ENCODE measurements at regions not wholly inside any gene's neighbourhood (a gene's known extent, or its start where the extent isn't known, plus 50 kb on each side); places are given as distances from the start of the nearest gene placed in this dataset.

- Histone ChIP-seq H3K36me3 (no peaks in the 10 kb centered on the region), H3K9me3 (no peaks in the 10 kb centered on the region), H3K27me3 (no peaks in the 10 kb centered on the region), H3K4me3 (no peak overlapping the region), H3K4me1 (ENCODE audit: insufficient read depth) (no peaks in the 10 kb centered on the region), H3K27ac (no peak overlapping the region)
- WGBS, 3 donors = 44 to 69% (median 69%) methylated on average over 3 of the region's 3 CpGs
- intact Hi-C loops (cut with DNase I) = no loop called here
- DNase-seq = no peak
- TF ChIP-seq CTCF (IDR thresholded peaks at IDR 0.05) = no peak
Observed at GRCh38 chr13:86402500-86402899, 603.3 kb upstream of the SLITRK6 start.

GRCh38 chr13:86403181-86403580 lies 604.0 kb upstream of the SLITRK6 start:
- Histone ChIP-seq H3K9me3 (no peaks in the 10 kb centered on the region), H3K36me3 (no peaks in the 10 kb centered on the region), H3K4me3 (no peak overlapping the region), H3K27ac (no peak overlapping the region), H3K27me3 (no peaks in the 10 kb centered on the region), H3K4me1 (ENCODE audit: insufficient read depth) (no peaks in the 10 kb centered on the region)
- intact Hi-C loops (cut with DNase I) = no loop called here
- TF ChIP-seq POLR2A (IDR thresholded peaks at IDR 0.05) (no peak), CTCF (IDR thresholded peaks at IDR 0.05) (no peak), EP300 (IDR thresholded peaks at IDR 0.05) (no peak)
- no peak for DNase-seq

GRCh38 chr13:86409466-86410241 lies 610.4 kb upstream of the SLITRK6 start:
- intact Hi-C loops (cut with DNase I) = no loop called here
- H3K4me3 ChIP-seq = no peak overlapping the region
- no peaks in the 10 kb centered on the region for H3K4me1 ChIP-seq (ENCODE audit: insufficient read depth)
- H3K36me3 ChIP-seq = no peaks in the 10 kb centered on the region
- H3K9me3 ChIP-seq = no peaks in the 10 kb centered on the region
- no peak for TF ChIP-seq EP300 (IDR thresholded peaks at IDR 0.05)
- TF ChIP-seq CTCF (IDR thresholded peaks at IDR 0.05) = no peak
- TF ChIP-seq POLR2A (IDR thresholded peaks at IDR 0.05) = no peak
- no peak for DNase-seq
- 80 to 87% (median 84%) methylated on average over 7 to 8 of the region's 8 CpGs for WGBS, 3 donors
- H3K27ac ChIP-seq = no peak overlapping the region
- no peaks in the 10 kb centered on the region for H3K27me3 ChIP-seq

- H3K4me3 ChIP-seq = no peak overlapping the region
- no peak overlapping the region for H3K27ac ChIP-seq
- H3K36me3 ChIP-seq = no peaks in the 10 kb centered on the region
- no peak for TF ChIP-seq EP300 (IDR thresholded peaks at IDR 0.05)
- TF ChIP-seq POLR2A (IDR thresholded peaks at IDR 0.05) = no peak
- TF ChIP-seq CTCF (IDR thresholded peaks at IDR 0.05) = no peak
- H3K9me3 ChIP-seq = no peaks in the 10 kb centered on the region
- intact Hi-C loops (cut with DNase I) = no loop called here
- no peak for DNase-seq
- no peaks in the 10 kb centered on the region for H3K4me1 ChIP-seq (ENCODE audit: insufficient read depth)
- 47 to 52% (median 50%) methylated on average over 3 of the region's 3 CpGs for WGBS, 3 donors
- no peaks in the 10 kb centered on the region for H3K27me3 ChIP-seq
Observed at GRCh38 chr13:86425170-86425815, 626.1 kb upstream of the SLITRK6 start.

Measured in ovary (tissue), 7 donors.